GM19023 (cell line): ENCODE measurements at regions not wholly inside any gene's neighbourhood (a gene's known extent, or its start where the extent isn't known, plus 50 kb on each side); places are given as distances from the start of the nearest gene placed in this dataset.

ENCODE experiments used
- ATAC-seq: cut with Tn5 transposase; IDR thresholded peaks from one replicate; pipeline ENCODE4 v1.9.1; 2021; ENCODE audit warnings: mild to moderate bottlenecking, moderate library complexity; ENCODE audit not compliant: unreplicated experiment

- no peak for ATAC-seq
These were observed 228.0 kb downstream of the RDH14 start for GRCh38 chr2:18332477-18332876.

GRCh38 chr2:18325118-18325517, 235.3 kb downstream of the RDH14 start:
- no peak for ATAC-seq

GRCh38 chr2:18319987-18320386, 240.5 kb downstream of the RDH14 start:
- ATAC-seq: no peak

- no peak for ATAC-seq
These were observed 243.4 kb downstream of the RDH14 start for GRCh38 chr2:18317017-18317416.

GRCh38 chr2:18312818-18313217, 247.6 kb downstream of the RDH14 start:
- no peak for ATAC-seq

- ATAC-seq: no peak
These were observed 248.8 kb downstream of the RDH14 start for GRCh38 chr2:18311420-18312195.

- ATAC-seq: no peak
These were observed 250.8 kb downstream of the RDH14 start for GRCh38 chr2:18309627-18310026.

- no peak for ATAC-seq
These were observed 251.3 kb downstream of the RDH14 start for GRCh38 chr2:18309188-18309587.

GRCh38 chr2:18304849-18305248, 255.6 kb downstream of the RDH14 start:
- no peak for ATAC-seq

GRCh38 chr2:18301421-18302139, 258.9 kb downstream of the RDH14 start:
- no peak for ATAC-seq

- ATAC-seq: no peak
These were observed 260.8 kb downstream of the RDH14 start for GRCh38 chr2:18299423-18300212.

- no peak for ATAC-seq
These were observed 262.9 kb downstream of the RDH14 start for GRCh38 chr2:18297534-18298058.

- ATAC-seq: no peak
These were observed 270.1 kb downstream of the RDH14 start for GRCh38 chr2:18290386-18290785.

GRCh38 chr2:18286897-18287296, 273.6 kb downstream of the RDH14 start:
- ATAC-seq: no peak

- no peak for ATAC-seq
These were observed 276.1 kb downstream of the RDH14 start for GRCh38 chr2:18284331-18284730.

- ATAC-seq: no peak
These were observed 278.4 kb downstream of the RDH14 start for GRCh38 chr2:18282026-18282425.

GRCh38 chr2:18276583-18277075, 283.8 kb downstream of the RDH14 start:
- ATAC-seq: no peak

GRCh38 chr2:18273205-18273604, 287.2 kb downstream of the RDH14 start:
- ATAC-seq: no peak

- no peak for ATAC-seq
These were observed 288.3 kb downstream of the RDH14 start for GRCh38 chr2:18272148-18272494.

- no peak for ATAC-seq
These were observed 288.9 kb downstream of the RDH14 start for GRCh38 chr2:18271370-18272147.
